Stimulated activated CD4-positive, alpha-beta T cell treated with anti-CD3 and anti-CD28 coated beads, Interleukin-2, amount 100 ng/mL, for 24 hours (primary cell): ENCODE measurements at regions not wholly inside any gene's neighbourhood (a gene's known extent, or its start where the extent isn't known, plus 50 kb on each side); places are given as distances from the start of the nearest gene placed in this dataset.
"Not testable (repeated sequence)": the region's sequence is repeated elsewhere in the genome, so short reads cannot be mapped to it uniquely, and the experiment has no call there.

Source experiments
- DNase-seq, 2 donors: peaks; one replicate each; pipeline ENCODE4 v3.0.0-alpha.2; 2020

DNA sequence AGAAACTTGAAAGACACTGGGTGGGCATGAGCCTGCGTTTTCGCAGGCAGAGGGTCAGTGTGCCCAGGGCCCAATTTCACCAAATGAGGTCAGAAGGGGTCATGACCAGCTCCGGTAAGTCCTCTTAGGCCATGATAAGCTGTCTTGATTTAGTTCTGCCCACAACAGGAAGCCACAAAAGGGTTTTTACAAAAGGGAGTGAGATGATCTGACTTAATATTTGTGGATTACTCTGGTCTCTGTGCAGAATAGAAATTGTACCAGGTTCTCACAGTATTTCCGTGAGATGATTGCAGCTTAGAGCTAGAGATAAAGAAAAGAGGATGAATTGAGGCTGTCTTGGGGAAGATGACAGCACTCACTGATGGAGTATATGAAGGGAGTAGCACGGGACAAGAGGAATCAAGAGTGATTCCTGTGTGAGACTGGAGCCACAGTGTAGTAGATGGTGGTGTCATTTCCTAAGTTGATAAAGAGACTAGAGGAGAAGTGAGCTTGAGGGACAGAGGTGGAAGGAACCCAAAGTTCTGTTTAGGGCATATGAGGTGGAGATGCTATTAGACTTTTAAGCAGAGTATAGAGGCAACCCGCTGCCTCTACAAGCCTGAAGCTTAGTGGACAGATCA lies 288.3 kb upstream of the AMIGO2 start:
- DNase-seq = no peak

DNA sequence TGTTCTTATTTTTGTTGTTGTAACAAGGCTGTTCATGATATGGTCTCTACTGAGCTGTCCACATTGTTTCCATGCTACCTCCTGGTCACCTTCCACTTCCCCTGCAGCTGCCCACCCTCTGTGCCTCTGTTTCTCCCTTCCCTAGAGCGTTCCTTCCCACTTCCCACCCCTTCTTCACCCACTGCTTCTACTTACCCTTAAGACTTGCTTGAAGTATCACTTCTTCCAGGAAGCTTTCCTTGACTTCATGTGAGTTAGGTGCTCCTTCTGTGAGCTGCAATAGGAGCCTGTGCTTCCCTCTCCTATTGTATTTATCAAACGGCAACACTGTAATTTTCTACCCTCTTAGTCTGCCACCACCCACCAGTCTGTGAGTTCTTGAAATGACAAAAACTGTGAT lies 286.8 kb upstream of the AMIGO2 start:
- no peak for DNase-seq

DNA sequence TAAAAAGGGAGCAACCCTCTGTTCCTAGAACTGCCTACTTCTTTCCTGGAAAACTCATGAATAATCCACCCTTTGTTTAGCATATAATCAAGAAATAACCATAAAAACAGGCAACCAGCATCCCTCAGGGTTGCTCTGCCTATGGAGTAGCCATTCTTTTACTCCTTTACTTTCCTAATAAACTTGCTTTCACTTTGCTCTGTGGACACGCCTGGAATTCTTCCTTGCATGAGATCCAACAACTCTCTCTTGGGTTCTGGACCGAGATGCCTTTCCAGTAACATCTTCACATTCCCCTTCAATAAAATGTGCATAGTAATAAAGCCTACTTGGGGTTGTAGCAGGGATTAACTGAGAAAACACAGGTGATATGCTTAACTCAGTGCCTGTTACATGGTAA lies 286.4 kb upstream of the AMIGO2 start:
- DNase-seq = no peak

DNA sequence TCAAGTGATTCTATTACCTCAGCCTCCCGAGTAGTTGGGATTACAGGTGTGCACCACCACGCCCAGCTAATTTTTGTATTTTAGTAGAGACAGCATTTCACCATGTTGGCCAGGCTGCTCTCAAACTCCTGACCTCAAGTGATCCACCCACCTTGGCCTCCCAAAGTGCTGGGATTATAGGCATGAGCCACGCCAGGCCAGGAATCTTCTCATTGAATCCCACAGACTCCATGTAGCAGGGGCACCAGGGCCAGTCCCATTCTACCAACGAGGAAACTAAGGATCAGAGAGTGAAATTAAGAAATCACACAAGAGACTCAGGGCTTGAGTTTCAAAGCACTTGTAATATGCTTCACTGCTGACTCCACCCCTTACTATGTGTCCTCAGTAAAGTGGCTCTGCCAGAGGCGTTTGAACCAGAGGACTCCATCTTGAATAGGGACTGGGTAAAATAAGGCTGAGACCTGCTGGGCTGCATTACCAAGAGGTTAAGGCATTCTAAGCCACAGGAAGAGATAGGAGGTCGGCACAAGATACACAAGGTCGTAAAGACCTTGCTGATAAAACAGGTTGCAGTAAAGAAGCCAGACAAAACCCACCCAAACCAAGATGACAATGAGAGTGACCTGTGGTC lies 285.8 kb upstream of the AMIGO2 start:
- not testable (repeated sequence) for DNase-seq

DNA sequence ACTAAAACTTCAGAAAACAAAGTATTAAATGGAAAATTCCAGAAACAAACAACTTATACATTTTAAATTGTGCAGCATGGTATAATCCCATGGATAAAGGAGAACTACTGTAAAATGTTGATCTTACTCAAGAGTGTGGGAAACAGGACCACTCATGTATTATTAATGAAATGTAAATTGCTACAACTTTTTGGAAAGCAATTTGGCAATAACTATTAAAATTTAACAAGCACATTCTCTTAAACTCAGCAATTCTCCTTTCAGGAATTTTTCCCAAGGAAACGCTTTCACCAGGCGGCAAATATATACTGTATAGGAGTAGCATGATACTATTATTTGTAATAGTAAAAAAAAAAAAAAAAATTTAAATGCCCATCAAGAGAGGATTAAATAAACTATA lies 284.5 kb upstream of the AMIGO2 start:
- no peak for DNase-seq

DNA sequence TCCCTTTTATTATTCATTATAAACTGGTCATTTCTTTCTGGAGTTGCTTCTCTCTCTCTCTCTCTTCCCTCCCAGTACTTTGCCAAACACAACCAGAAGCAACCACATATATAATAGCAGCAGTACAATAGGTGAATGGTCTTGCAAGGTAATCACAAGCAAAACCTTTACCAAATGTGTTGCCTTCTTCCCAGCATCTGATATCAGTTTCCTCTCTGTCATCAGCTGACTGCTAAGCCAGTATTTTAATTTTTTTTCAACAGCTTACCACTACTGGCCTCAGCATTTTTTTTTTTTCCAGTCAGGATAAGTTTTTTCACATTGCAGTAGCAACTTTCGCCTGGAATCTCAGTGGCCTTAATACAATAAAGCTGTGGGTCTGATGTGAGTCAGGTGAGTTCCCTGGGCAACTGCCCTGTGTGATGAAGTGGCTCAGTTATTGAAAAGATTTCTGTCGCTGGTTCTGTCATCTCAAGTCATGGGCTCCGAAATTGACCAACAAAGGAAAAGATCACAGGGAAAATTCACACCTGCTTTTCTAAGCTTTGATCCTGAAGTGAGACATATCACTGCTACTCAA lies 282.5 kb upstream of the AMIGO2 start:
- DNase-seq = no peak

DNA sequence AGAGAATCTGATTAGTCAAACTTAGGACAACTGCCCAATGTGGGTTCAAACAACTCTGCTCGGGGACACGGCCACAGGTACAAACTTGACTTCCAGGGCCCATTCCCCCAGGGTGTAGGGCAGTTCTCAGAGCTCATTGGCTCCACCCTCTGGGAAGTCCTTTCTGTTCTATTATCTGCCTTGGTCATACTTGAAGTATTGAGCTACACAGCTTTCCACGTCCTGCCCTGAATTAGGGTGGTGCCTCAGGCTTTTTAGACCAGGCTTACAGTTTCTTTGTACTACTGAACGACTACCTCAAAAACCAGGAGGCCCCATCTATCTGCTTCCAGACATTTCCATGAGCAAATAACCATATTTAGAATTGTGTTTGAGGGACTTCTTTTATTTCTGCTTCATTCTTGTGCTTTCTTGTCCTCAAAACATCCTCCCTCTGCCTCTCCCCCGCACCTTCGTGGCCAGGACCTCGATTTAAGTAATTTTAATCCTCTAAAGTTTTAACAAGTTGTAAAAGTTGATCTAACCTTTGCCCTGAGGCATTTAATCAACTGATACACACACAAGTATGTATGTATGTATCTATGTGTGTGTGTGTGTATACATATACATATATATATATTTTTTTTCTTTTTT lies 281.7 kb upstream of the AMIGO2 start:
- peak; percentile 54 to 58 for DNase-seq

DNA sequence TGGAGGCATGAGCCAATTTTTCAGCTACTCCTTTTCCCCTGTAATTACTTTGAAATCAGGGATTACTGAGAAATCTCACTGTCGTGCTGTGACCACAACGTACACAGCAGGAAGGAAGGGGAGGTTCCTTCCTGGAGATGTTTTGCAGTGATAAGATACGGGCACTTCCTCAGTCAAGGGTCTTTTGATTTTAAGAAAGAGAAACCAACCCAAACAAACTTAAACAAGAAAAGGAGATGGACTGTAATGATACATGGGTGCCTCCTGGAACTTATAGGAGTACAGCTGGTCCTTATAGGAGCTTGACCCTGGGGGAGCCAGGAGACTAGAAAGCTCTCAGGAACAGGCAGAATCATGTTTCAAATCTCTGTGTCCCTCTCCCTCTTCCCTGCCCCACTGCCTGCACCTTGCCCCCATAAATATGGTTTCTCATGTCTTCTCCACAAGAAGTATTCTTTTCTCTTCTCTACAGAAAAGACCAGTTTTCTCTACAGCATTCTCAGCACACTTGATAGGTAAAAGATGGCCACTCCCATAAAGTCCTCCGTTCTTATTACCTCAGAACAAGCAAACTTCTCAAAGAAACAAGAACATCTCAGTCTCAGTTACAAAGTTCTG lies 281.1 kb upstream of the AMIGO2 start:
- no peak for DNase-seq

DNA sequence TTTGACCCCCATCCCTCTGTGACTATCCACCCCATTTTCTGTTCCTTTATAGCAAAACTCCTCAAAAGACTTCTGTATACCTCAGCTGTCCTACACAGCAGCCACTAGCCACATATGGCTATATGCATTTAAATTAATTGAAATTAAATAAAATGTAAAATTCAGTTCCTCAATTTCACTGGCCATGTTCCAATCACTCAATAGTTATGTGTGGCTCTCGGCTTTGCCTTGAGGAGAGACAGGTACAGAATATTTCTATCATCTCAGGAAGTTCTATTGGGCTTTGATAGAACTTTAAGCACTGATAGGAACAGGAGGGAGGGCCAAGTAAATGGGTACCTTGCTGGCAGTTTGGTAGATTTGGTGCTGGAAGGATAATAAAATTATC lies 280.3 kb upstream of the AMIGO2 start:
- DNase-seq = no peak

DNA sequence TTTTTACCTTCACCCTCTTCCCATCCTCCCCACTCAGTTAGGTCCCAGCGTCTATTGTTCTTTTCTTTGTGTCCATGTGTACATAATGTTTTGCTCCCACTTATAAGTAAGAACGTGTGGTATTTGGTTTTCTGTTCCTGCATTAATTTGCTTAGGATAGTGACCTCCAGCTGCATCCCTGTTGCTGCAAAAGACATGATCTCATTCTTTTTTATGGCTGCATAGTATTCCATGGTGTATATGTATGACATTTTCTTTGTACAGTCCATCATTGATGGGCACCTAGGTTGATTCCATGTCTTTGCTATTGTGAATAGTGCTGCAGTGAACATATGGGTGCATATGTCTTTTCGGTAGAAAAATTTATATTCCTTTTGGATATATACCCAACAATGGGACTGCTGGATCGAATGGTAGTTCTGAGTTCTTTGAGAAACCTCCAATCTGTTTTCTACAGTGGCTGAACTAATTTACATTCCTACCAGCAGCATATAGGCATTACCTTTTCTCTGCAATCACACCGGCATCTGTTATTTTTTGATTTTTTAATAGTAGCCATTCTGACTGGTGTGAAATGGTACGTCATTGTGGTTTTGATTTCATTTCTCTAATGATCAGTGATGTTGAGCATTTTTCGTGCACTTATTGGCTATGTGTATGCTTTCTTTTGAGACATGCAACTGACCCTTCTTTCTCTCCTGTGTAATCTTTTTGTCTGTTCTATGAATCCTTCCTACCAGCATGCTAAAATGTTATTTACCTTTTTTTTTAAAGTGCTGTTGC lies 279.7 kb upstream of the AMIGO2 start:
- no peak for DNase-seq

DNA sequence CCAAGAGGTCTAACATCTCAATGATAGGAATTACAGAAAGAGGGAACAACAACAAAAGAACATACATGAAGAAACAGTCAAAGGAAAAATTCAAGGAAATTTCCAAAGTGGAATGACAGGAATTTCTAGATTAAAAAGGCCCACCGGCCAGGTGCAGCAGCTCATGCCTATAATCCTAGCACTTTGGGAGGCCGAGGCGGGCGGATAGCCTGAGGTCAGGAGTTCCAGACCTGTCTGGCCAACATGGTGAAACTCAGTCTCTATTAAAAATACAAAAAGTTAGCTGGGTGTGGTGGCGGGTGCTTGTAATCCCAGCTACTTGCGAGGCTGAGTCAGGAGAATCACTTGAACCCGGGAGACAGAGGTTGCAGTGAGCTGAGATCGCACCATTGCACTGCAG lies 277.2 kb upstream of the AMIGO2 start:
- not testable (repeated sequence) for DNase-seq

DNA sequence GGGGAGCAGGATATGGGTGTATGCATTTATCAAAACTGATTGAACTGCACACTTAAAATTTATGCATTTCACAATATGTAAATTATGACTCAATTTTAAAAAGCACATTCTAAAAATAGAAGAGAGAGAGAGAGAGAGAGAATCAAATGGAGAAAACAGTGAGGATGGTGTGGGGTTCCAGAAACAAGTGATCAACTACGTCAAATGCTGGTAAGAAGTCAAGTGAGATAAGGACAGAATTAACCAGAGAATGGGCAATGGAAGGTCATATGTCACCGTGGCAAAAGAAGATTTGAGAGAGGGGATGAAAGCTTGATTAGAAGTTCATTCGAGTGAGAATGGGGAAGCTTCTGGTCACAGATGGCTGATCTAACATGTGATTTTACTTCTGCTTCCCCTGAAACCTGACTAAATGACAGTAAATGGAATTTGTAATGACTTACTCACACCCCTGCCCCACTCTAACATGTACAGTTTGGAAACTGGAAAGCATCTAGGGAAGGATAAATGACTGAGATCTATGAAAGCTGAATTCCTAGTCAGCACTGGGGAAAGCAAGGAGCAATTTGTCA lies 276.5 kb upstream of the AMIGO2 start:
- peak in 1 of 2 donors; percentile 47 for DNase-seq

DNA sequence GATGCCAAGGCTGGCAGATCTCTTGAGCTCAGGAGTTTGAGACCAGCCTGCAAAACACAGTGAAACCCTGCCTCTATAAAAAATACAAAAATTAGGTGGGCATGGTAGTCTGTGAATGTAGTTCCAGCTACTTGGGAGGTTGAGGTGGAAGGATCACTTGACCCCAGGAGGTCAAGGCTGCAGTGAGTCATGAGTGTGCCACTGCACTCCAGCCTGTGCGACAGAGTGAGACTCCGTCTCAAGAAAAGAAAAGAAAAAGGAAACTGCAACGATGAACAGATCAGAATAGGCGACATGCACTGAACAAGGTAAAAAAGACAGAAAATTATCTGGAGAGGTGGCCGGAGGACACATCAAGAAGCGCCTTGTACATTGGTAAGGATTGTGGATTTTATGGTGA lies 273.7 kb upstream of the AMIGO2 start:
- no peak for DNase-seq

DNA sequence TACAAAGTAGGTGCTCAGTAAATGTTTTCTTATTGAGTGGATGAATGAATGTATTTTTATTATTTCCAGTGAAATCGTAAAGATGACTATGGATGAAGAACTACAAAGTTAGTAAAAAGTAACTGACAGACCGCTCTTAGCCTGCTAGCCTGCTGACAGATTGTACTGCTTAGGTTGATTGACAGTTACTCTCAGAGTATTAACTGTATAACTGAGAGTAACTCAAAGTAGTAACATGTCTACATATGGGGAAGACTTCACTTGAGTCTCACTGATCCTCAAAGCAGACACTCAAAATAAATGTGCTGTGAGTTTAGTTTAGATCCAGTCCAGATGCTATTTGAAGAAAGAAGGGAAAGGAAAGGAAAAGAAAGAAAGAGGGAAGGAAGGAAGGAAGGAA lies 272.3 kb upstream of the AMIGO2 start:
- no peak for DNase-seq

DNA sequence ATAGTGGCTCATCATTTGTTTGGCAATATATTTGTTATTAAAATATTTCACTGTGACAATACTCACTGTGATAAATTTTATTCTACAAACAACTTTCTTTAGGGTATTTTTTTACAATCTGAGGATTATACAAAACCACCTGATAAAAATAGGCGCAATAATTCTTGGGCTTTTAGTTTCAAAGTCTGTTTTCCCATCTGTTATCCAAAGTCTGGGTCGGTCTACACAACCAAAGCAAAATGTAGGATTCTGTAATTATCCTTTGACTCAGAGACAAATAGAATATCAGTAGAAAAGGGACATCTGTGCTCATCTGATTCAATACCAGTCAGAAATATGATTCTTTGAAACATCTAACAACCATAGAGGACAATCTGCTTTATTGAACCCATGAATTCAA lies 271.8 kb upstream of the AMIGO2 start:
- DNase-seq = no peak

DNA sequence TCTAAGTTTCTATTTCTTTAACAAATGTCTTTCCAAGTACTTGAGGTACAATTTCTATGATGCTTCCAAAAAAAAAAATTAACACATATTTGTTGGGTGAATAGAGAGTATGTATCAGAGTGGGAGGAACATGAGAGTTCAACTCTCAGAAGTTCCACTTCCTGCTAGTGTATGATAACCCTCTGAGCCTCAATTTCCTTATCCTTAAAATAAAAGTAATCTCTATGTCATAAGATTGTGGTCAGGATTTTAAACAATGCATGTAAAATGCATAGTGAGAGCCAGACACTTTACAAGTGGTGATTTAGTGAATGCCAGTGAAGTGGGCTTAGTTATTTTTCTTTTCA lies 270.3 kb upstream of the AMIGO2 start:
- no peak for DNase-seq

DNA sequence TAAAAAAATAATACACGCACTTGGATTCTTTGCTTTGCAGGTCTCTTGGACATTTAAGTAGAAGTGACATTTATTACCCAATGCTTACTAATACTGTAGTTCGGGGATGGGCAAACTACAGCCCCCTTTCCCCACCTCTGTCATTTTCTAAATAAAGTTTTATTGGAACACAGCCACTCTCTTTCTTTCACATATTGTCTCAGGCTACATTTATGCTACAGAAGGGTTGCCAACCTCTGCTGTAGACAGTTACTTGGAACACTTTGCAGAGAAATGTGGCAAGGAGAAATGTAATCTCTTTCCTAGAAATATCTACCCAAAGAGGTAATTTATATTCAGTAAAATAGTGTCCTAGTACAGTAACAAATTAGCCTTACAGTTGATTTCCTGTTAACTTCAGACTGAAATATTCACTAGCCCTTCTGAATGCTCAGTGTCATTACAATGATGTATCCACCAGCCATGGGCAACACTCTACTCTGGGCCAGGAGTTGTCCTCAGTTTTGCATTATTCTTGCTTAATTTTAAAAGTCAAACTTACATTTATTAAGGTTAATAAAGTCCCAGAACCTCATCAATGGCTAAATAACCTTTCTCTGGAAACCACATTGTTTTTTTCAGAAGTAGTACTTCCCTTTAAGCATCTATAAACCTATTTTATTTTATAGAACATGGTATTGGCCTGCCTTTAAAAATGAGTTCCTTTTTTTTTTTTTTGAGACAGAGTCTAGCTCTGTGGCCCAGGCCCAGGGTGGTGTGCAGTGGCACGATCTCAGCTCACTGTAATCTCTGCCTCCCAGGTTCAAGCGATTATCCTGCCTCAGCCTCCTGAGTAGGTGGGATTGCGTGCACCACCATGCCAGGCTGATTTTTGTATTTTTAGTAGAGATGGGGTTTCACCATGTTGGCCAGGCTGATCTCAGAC lies 269.6 kb upstream of the AMIGO2 start:
- peak; percentile 42 to 50 for DNase-seq

DNA sequence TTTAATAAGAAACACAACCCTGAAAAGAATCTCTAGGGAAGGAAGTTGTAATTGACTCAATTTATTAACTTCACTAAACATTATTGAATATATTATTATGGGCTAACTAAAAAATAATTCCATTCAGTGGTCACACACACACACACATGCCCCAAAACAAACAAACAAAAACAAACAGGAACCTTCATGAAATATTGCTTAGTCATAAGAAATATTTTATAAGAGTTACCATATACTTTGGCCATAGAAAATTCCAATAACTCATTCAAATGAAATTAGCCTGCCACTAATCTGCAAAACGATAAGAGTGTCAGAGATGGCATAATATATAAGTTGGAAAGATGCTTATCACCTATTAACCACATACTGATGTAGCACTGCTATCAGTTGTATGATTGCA lies 268.4 kb upstream of the AMIGO2 start:
- no peak for DNase-seq

DNA sequence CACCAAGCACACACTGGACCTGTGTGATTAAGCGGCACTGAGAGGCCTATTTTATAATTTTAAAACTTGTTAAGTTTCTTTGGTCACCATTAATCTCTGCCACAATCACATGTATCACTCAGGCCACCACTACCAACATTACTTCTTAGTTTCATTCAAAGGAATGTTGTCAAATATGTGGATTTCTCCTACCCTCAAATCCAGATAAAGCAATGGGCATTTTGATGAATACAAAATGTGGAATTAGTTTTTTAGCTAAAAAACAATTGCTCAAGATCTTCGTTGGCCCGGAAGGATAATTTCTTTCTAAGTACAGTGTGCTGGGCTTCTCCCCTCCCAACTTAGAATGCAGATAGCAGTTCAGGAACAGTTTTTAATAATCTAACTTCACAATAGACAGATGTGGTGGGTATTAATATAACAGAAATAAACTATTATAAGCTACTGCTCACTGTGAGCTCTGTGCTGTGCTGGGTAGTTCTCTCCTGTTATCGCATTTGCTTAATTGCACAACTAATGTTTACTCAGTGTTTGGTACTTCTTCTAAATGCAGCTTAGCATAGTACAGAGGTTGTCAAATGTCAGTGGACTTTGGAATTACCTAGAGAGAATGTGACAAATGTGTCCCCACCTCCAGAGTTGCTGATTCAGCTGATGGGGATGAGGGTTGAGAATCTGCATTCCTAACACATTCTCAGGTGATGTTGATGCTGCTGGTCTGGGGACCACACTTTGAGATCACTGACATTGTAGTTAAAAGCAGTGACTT lies 266.7 kb upstream of the AMIGO2 start:
- no peak for DNase-seq

DNA sequence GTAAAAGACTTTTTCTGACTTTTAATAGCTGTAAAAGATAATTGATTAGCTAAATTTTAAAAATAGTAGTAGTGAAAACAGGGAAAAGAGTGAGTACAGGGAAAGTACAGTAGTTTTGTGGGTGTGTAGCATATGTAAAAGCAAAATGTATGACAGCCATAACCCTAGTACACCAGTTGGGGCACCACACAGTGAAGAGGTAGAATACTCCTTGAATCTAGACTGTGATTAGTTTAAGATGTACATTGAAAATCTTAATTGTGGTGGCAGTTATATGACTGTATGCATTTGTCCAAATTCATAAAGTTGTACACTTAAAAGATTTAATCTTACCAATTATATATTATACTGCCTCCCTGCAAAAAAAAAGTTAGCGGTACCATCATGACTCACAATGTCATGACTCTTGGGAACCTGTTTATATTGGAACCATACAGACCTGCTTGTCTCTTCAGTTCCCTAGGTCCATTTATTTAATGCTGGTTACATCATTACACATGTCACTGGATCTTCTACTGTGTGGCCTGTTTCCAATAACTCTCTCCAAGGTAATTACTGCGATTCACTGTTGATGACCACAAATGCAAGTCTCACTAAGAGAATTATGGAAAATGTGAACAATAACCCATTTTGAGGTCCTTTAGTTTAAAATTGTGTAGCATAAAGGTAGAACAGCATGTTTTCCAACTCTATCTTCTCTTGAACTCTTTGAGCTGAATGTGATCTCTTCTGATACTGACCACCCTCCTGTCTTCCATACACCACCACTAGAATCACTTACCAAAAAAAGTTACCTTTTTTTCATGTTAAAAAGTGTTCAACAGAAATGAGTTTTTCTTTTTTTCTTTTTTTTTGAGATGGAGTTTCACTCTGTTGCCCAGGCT lies 264.2 kb upstream of the AMIGO2 start:
- no peak for DNase-seq
